ENCODE measurements at regions not wholly inside any gene's neighbourhood (a gene's known extent, or its start where the extent isn't known, plus 50 kb on each side); places are given as distances from the start of the nearest gene placed in this dataset.
"Not testable (repeated sequence)": the region's sequence is repeated elsewhere in the genome, so short reads cannot be mapped to it uniquely, and the experiment has no call there.

DNA sequence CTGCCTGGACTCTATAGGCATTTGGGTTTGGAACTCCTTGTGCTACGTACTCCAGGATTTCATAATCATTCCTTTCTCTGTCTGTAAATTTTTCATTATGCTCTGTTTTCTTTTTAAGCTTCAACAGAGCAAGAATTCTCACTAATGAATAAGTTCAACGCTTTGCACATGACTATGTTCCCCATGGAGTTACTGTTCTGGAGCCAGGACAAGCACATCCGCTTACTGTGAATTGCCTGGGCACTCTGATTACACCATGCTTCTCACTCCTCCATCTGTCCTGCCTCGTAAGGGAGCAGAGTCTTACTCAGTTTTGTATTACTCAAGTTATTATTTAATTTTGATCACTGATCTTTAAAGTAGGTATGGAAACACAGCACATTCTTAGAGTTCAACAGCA is 472.7 kb downstream of the RAP2B start:
- no peak for DNase-seq
- TF ChIP-seq POLR2A (IDR thresholded peaks at IDR 0.05; ENCODE audit: low read length) (no peak), GATA1 (IDR thresholded peaks at IDR 0.05; ENCODE audit: low read depth, low read length) (no peak)

- no peak for DNase-seq
- TF ChIP-seq GATA1 (IDR thresholded peaks at IDR 0.05; ENCODE audit: low read depth, low read length) (no peak), POLR2A (IDR thresholded peaks at IDR 0.05; ENCODE audit: low read length) (no peak)
These were observed 477.6 kb downstream of the RAP2B start for GRCh38 chr3:153639631-153640030.

- no peak for DNase-seq
- TF ChIP-seq POLR2A (IDR thresholded peaks at IDR 0.05; ENCODE audit: low read length) (no peak), GATA1 (IDR thresholded peaks at IDR 0.05; ENCODE audit: low read depth, low read length) (no peak)
These were observed 479.0 kb downstream of the RAP2B start for GRCh38 chr3:153640689-153641665.

DNA sequence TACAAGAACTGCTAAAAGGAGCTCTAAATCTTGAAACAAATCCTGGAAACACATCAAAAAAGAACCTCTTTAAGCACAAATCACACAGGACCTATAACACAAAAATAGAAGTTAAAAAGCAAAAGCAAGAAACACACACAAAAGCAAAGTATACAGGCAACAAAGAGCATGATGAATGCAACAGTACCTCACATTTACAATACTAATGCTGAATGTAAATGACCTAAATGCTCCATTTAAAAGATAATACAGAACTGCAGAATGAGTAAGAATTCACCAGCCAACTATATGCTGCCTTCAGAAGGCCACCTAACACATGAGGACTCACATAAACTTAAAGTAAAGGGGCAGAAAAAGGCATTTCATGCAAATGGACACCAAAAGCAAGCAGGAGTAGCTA is 478.6 kb upstream of the ARHGEF26 start:
- not testable (repeated sequence) for DNase-seq

GRCh38 chr3:153643471-153643870 is 477.7 kb upstream of the ARHGEF26 start:
- not testable (repeated sequence) for DNase-seq

- TF ChIP-seq POLR2A (IDR thresholded peaks at IDR 0.05; ENCODE audit: low read length) (no peak), GATA1 (IDR thresholded peaks at IDR 0.05; ENCODE audit: low read depth, low read length) (no peak)
- no peak for DNase-seq
These were observed 471.8 kb upstream of the ARHGEF26 start for GRCh38 chr3:153649286-153649839.

- DNase-seq, result no peak
These were observed 469.1 kb upstream of the ARHGEF26 start for GRCh38 chr3:153652076-153652475.

GRCh38 chr3:153657046-153657445 is 464.1 kb upstream of the ARHGEF26 start:
- TF ChIP-seq POLR2A (IDR thresholded peaks at IDR 0.05; ENCODE audit: low read length) (no peak), GATA1 (IDR thresholded peaks at IDR 0.05; ENCODE audit: low read depth, low read length) (no peak)

More at GRCh38 chr3:153652076-153652475, 469.1 kb upstream of the ARHGEF26 start:
- TF ChIP-seq POLR2A (IDR thresholded peaks at IDR 0.05; ENCODE audit: low read length), result no peak
- TF ChIP-seq GATA1 (IDR thresholded peaks at IDR 0.05; ENCODE audit: low read depth, low read length), result no peak

GRCh38 chr3:153657461-153657860 is 463.7 kb upstream of the ARHGEF26 start:
- no peak for DNase-seq
- no peak for TF ChIP-seq POLR2A (IDR thresholded peaks at IDR 0.05; ENCODE audit: low read length)
- no peak for TF ChIP-seq GATA1 (IDR thresholded peaks at IDR 0.05; ENCODE audit: low read depth, low read length)

More at GRCh38 chr3:153657046-153657445, 464.1 kb upstream of the ARHGEF26 start:
- no peak for DNase-seq

GRCh38 chr3:153658136-153658535 is 463.1 kb upstream of the ARHGEF26 start:
- TF ChIP-seq GATA1 (IDR thresholded peaks at IDR 0.05; ENCODE audit: low read depth, low read length) (no peak), POLR2A (IDR thresholded peaks at IDR 0.05; ENCODE audit: low read length) (no peak)
- no peak for DNase-seq

- no peak for DNase-seq
- TF ChIP-seq GATA1 (IDR thresholded peaks at IDR 0.05; ENCODE audit: low read depth, low read length), result no peak
- TF ChIP-seq POLR2A (IDR thresholded peaks at IDR 0.05; ENCODE audit: low read length), result no peak
These were observed 454.0 kb upstream of the ARHGEF26 start for GRCh38 chr3:153666991-153667740.

DNA sequence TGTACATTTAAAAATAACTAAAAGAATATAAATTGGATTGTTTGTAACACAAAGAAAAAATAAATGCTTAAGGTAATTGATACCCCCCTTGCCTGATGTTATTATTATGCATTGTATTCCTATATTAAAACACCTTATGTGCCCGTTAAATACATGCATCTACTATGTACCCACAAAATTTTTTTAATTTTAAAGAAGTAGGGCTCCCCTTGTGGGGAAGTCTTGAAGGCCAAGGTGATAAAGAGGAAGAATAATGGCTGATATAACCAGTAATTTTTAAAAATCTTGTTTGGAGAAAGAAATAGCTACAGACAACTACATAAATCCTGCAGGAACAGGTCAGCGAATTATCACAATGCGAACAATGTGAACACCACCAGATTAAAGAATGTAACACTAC is 451.7 kb upstream of the ARHGEF26 start:
- TF ChIP-seq POLR2A (IDR thresholded peaks at IDR 0.05; ENCODE audit: low read length), result no peak
- TF ChIP-seq GATA1 (IDR thresholded peaks at IDR 0.05; ENCODE audit: low read depth, low read length), result no peak
- DNase-seq, result no peak

DNA sequence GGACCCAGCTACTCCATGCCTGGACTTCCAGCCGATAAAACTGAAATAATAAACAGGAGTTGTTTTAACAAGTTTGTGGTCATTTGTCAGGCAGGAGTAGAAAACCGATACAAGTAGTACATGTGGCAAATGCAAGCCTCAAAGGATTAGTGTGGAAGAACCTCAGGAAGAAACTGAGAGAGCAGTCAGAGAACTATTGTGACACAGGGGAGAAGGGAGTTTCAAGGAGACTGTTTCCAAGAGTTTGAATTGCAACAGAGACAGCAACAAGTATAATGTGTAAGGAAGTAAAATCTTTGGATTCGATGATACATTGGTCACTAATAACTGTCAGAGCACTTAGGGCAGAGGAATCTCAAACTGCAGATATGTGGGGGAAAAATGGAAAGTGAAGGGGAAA is 450.6 kb upstream of the ARHGEF26 start:
- DNase-seq, result no peak
- no peak for TF ChIP-seq POLR2A (IDR thresholded peaks at IDR 0.05; ENCODE audit: low read length)
- no peak for TF ChIP-seq GATA1 (IDR thresholded peaks at IDR 0.05; ENCODE audit: low read depth, low read length)

- no peak for DNase-seq
- TF ChIP-seq POLR2A (IDR thresholded peaks at IDR 0.05; ENCODE audit: low read length) (no peak), GATA1 (IDR thresholded peaks at IDR 0.05; ENCODE audit: low read depth, low read length) (no peak)
These were observed 447.3 kb upstream of the ARHGEF26 start for GRCh38 chr3:153673853-153674252.
